Endodermal cell (in vitro differentiated cells): ENCODE measurements at regions not wholly inside any gene's neighbourhood (a gene's known extent, or its start where the extent isn't known, plus 50 kb on each side); places are given as distances from the start of the nearest gene placed in this dataset.
A peak's percentile ranks its signal among the peaks of the same experiment; 100 is the strongest.

ENCODE experiments used
- DNase-seq: peaks from one replicate; pipeline ENCODE4 v3.0.0-alpha.2; 2017
- H3K27ac ChIP-seq: 2 replicates; pipeline ENCODE4 v1.5.1; 2013; ENCODE audit warnings: mild to moderate bottlenecking, low read depth, low read length, moderate library complexity
- H3K27me3 ChIP-seq: 2 replicates; pipeline ENCODE4 v1.6.1; 2013; ENCODE audit warnings: mild to moderate bottlenecking, low read length, moderate library complexity; ENCODE audit not compliant: insufficient read depth, control insufficient read depth, poor library complexity, severe bottlenecking
- H3K36me3 ChIP-seq: 2 replicates; pipeline ENCODE4 v1.7.0; 2013; ENCODE audit warnings: mild to moderate bottlenecking, low read length, moderate library complexity; ENCODE audit not compliant: control insufficient read depth, insufficient read depth
- H3K4me1 ChIP-seq: one replicate; pipeline ENCODE4 v1.7.0; 2013; ENCODE audit warnings: low read length; ENCODE audit not compliant: control insufficient read depth, insufficient read depth
- H3K4me3 ChIP-seq: 2 replicates; pipeline ENCODE4 v1.5.1; 2013; ENCODE audit warnings: mild to moderate bottlenecking, low read length, moderate library complexity
- H3K9ac ChIP-seq: 2 replicates; pipeline ENCODE4 v1.6.1; 2013; ENCODE audit warnings: mild to moderate bottlenecking, low read length, moderate library complexity; ENCODE audit not compliant: poor library complexity, severe bottlenecking; ENCODE audit errors: extremely low read depth
- H3K9me3 ChIP-seq: 2 replicates; pipeline ENCODE4 v1.6.1; 2013; ENCODE audit warnings: mild to moderate bottlenecking, low read length, moderate library complexity; ENCODE audit not compliant: control insufficient read depth
- H3K27ac Mint-ChIP-seq: 2 replicates; pipeline ENCODE4 v1.8.0; 2020; ENCODE audit warnings: mixed read lengths
- H3K27me3 Mint-ChIP-seq: 2 replicates; pipeline ENCODE4 v1.8.0; 2021; ENCODE audit warnings: mild to moderate bottlenecking, mixed read lengths; ENCODE audit not compliant: insufficient read depth
- H3K36me3 Mint-ChIP-seq: 2 replicates; pipeline ENCODE4 v1.8.0; 2020; ENCODE audit warnings: low read depth, mixed read lengths
- H3K4me1 Mint-ChIP-seq: 2 replicates; pipeline ENCODE4 v1.8.0; 2020; ENCODE audit warnings: mixed read lengths
- H3K4me3 Mint-ChIP-seq: 2 replicates; pipeline ENCODE4 v1.8.0; 2020; ENCODE audit warnings: mild to moderate bottlenecking, moderate library complexity, mixed read lengths
- H3K9me3 Mint-ChIP-seq: 2 replicates; pipeline ENCODE4 v1.8.0; 2020; ENCODE audit warnings: mild to moderate bottlenecking, mixed read lengths
- WGBS, 2 experiments: methylation state at CpG; one replicate each; pipeline versions ENCODE4 v1.1.5 to v1.1.7; 2013; ENCODE audit warnings: missing lambda C conversion rate in 2 of 2, mixed read lengths in 1 of 2; ENCODE audit not compliant: insufficient coverage in 1 of 2, insufficient read length in 1 of 2; 5-methylcytosine and 5-hydroxymethylcytosine counted together
- TF ChIP-seq, protein P1 (sequence below): fragments of 200-600 bp; sonication (generic); conservative IDR thresholded peaks from 2 replicates; pipeline ENCODE4 v1.5.0; 2021; ENCODE audit warnings: antibody characterized with exemption, mild to moderate bottlenecking

DNA sequence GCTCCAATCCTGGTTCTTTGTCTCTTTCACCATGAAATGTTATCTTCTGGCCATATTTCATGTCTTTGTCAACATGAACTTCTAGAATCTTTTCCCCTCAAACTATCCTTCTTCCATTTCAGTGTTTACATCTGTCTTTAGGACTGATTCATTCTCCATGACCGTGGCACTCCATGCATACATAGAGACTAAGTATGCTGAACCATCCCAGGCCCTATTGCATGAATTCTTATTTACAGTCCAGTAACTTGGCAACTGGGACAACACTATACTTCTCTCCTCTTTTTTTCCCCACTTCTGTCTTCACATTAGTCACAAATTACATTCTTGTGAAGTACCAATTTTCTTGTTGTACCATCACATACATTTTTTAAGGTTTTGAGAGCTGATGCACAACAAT, 109.8 kb upstream of the GALNT13 start:
- no peak overlapping the region for H3K27ac ChIP-seq
- Mint-ChIP-seq H3K9me3 (peaks cover 37% of the 10 kb centered on the region), H3K36me3 (peaks cover 2% of the 10 kb centered on the region), H3K4me1 (no peaks in the 10 kb centered on the region), H3K27ac (no peak overlapping the region), H3K27me3 (no peaks in the 10 kb centered on the region), H3K4me3 (no peak overlapping the region)
- H3K4me3 ChIP-seq: no peak overlapping the region
- no peaks in the 10 kb centered on the region for H3K27me3 ChIP-seq
- TF ChIP-seq, protein P1, sequence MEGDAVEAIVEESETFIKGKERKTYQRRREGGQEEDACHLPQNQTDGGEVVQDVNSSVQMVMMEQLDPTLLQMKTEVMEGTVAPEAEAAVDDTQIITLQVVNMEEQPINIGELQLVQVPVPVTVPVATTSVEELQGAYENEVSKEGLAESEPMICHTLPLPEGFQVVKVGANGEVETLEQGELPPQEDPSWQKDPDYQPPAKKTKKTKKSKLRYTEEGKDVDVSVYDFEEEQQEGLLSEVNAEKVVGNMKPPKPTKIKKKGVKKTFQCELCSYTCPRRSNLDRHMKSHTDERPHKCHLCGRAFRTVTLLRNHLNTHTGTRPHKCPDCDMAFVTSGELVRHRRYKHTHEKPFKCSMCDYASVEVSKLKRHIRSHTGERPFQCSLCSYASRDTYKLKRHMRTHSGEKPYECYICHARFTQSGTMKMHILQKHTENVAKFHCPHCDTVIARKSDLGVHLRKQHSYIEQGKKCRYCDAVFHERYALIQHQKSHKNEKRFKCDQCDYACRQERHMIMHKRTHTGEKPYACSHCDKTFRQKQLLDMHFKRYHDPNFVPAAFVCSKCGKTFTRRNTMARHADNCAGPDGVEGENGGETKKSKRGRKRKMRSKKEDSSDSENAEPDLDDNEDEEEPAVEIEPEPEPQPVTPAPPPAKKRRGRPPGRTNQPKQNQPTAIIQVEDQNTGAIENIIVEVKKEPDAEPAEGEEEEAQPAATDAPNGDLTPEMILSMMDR: no peak
- WGBS, 2 experiments: 89% methylated on average over 1 of the region's 1 CpG; no CpG with 5 or more reads in 1 of the 2 experiments
- no peaks in the 10 kb centered on the region for H3K36me3 ChIP-seq
- no peak for DNase-seq
- no peak overlapping the region for H3K9ac ChIP-seq
- peaks cover 16% of the 10 kb centered on the region for H3K9me3 ChIP-seq
- no peaks in the 10 kb centered on the region for H3K4me1 ChIP-seq

- H3K36me3 Mint-ChIP-seq: peaks cover 2% of the 10 kb centered on the region
- H3K4me3 Mint-ChIP-seq: no peak overlapping the region
- no peak for DNase-seq
- H3K36me3 ChIP-seq: no peaks in the 10 kb centered on the region
- H3K9me3 ChIP-seq: peaks cover 25% of the 10 kb centered on the region
- H3K27me3 Mint-ChIP-seq: no peaks in the 10 kb centered on the region
- H3K27ac Mint-ChIP-seq: no peak overlapping the region
- H3K4me1 ChIP-seq: no peaks in the 10 kb centered on the region
- no peak overlapping the region for H3K4me3 ChIP-seq
- TF ChIP-seq, protein P1: no peak
- no peak overlapping the region for H3K27ac ChIP-seq
- no peaks in the 10 kb centered on the region for H3K27me3 ChIP-seq
- no peak overlapping the region for H3K9ac ChIP-seq
- no peaks in the 10 kb centered on the region for H3K4me1 Mint-ChIP-seq
- H3K9me3 Mint-ChIP-seq: peaks cover 41% of the 10 kb centered on the region
Observed at GRCh38 chr2:153766415-153766814, 105.3 kb upstream of the GALNT13 start.

DNA sequence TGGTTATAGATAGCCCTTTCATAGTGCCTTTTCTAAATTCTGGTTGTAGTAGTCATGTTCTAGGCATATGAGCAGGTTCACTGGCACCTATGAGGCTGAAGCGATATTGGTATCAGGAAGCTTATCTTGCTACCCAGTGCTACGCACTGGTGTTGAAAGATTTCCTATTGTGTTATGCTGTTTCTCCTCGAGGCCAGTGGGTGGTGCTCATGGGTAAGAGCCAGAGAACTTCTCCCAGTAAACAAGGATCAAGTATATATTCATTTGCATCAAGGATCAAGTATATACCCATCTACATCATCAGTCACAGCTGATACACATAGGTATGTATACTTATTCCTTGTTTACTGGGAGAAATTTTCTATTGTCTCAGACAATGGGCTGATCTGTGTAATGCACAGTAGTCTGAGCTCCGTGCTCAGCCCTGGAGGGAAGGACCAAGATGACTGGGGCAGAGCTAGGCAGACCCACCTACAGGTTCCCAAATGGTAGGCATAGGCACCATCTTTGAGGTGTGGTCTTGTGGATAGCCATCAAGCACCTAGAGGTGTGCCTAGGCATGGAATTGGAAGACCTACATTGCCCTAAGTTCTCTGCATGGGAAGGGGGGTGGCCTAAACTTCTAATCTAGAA, 101.2 kb upstream of the GALNT13 start:
- no peak overlapping the region for H3K4me3 Mint-ChIP-seq
- TF ChIP-seq, protein P1: peak; percentile 79
- no peaks in the 10 kb centered on the region for H3K4me1 Mint-ChIP-seq
- Histone ChIP-seq H3K9me3 (peaks cover 23% of the 10 kb centered on the region), H3K9ac (no peak overlapping the region), H3K27me3 (no peaks in the 10 kb centered on the region), H3K27ac (no peak overlapping the region), H3K4me1 (no peaks in the 10 kb centered on the region), H3K36me3 (no peaks in the 10 kb centered on the region), H3K4me3 (no peak overlapping the region)
- peaks cover 19% of the 10 kb centered on the region for H3K9me3 Mint-ChIP-seq
- no peaks in the 10 kb centered on the region for H3K27me3 Mint-ChIP-seq
- DNase-seq: peak; percentile 64
- H3K36me3 Mint-ChIP-seq: peaks cover under 1% of the 10 kb centered on the region
- H3K27ac Mint-ChIP-seq: no peak overlapping the region
- WGBS, 2 experiments: 63 to 83% methylated on average over 3 to 4 of the region's 4 CpGs
